HEK293T (cell line): ENCODE measurements at regions not wholly inside any gene's neighbourhood (a gene's known extent, or its start where the extent isn't known, plus 50 kb on each side); places are given as distances from the start of the nearest gene placed in this dataset.

Experiments used
- ARNT ChIP-seq: fragments of 450-650 bp; IDR thresholded peaks from 2 replicates; pipeline ENCODE4 v1.6.1; 2017; ENCODE audit warnings: mild to moderate bottlenecking
- FOXK2 ChIP-seq: fragments of 450-650 bp; IDR thresholded peaks from 2 replicates; pipeline ENCODE4 v1.6.1; 2016; ENCODE audit warnings: mild to moderate bottlenecking
- FOXM1 ChIP-seq: fragments of 450-650 bp; IDR thresholded peaks from 2 replicates; pipeline ENCODE4 v1.6.1; 2017; ENCODE audit warnings: mild to moderate bottlenecking, borderline replicate concordance
- PKNOX1 ChIP-seq: fragments of 450-650 bp; IDR thresholded peaks from 2 replicates; pipeline ENCODE4 v1.6.1; 2016

- TF ChIP-seq FOXM1 (no peak), ARNT (no peak), FOXK2 (no peak), PKNOX1 (no peak)
Observed at GRCh38 chr17:33776903-33777302, 478.2 kb upstream of the CCL2 start.
